ENCODE measurements at regions not wholly inside any gene's neighbourhood (a gene's known extent, or its start where the extent isn't known, plus 50 kb on each side); places are given as distances from the start of the nearest gene placed in this dataset.
A peak's percentile ranks its signal among the peaks of the same experiment; 100 is the strongest.
"Not testable (repeated sequence)": the region's sequence is repeated elsewhere in the genome, so short reads cannot be mapped to it uniquely, and the experiment has no call there.

- H3K4me1 ChIP-seq, result no peaks in the 10 kb centered on the region
- DNase-seq (ENCODE audit: low spot score in 2 of 2), result no peak
- H3K4me3 ChIP-seq, result no peak overlapping the region
- no peaks in the 10 kb centered on the region for H3K27me3 ChIP-seq (ENCODE audit: low read depth)
- in situ Hi-C loops (cut with MboI; ENCODE audit: low sequenced_read_pairs), result no loop called here
- H3K9me3 ChIP-seq, result no peaks in the 10 kb centered on the region
- no peaks in the 10 kb centered on the region for H3K36me3 ChIP-seq (replicated peaks)
These were observed 463.5 kb upstream of the PDE3A start for GRCh38 chr12:19904819-19905218.

- no peak overlapping the region for H3K4me3 ChIP-seq
- no peaks in the 10 kb centered on the region for H3K9me3 ChIP-seq
- DNase-seq (ENCODE audit: low spot score in 2 of 2), result no peak
These were observed 459.5 kb upstream of the PDE3A start for GRCh38 chr12:19908830-19909229.

GRCh38 chr12:19909418-19909817 is 458.9 kb upstream of the PDE3A start:
- Histone ChIP-seq H3K27me3 (ENCODE audit: low read depth) (no peaks in the 10 kb centered on the region; the same call in 1 of the 2 replicates), H3K4me3 (no peak overlapping the region), H3K36me3 (replicated peaks) (no peaks in the 10 kb centered on the region), H3K4me1 (no peaks in the 10 kb centered on the region), H3K9me3 (no peaks in the 10 kb centered on the region)
- DNase-seq (ENCODE audit: low spot score in 2 of 2), result no peak
- in situ Hi-C loops (cut with MboI; ENCODE audit: low sequenced_read_pairs), result no loop called here

More at GRCh38 chr12:19908830-19909229, 459.5 kb upstream of the PDE3A start:
- H3K4me1 ChIP-seq, result no peaks in the 10 kb centered on the region
- no peaks in the 10 kb centered on the region for H3K36me3 ChIP-seq (replicated peaks)
- in situ Hi-C loops (cut with MboI; ENCODE audit: low sequenced_read_pairs), result no loop called here
- no peaks in the 10 kb centered on the region; the same call in 1 of the 2 replicates for H3K27me3 ChIP-seq (ENCODE audit: low read depth)

- in situ Hi-C loops (cut with MboI; ENCODE audit: low sequenced_read_pairs), result no loop called here
- H3K4me1 ChIP-seq, result no peaks in the 10 kb centered on the region
- H3K4me3 ChIP-seq, result no peak overlapping the region
- no peaks in the 10 kb centered on the region for H3K9me3 ChIP-seq
- no peaks in the 10 kb centered on the region; the same call in 1 of the 2 replicates for H3K27me3 ChIP-seq (ENCODE audit: low read depth)
- no peak for DNase-seq (ENCODE audit: low spot score in 2 of 2)
- no peaks in the 10 kb centered on the region for H3K36me3 ChIP-seq (replicated peaks)
These were observed 457.7 kb upstream of the PDE3A start for GRCh38 chr12:19910681-19911080.

GRCh38 chr12:19912991-19913390 is 455.3 kb upstream of the PDE3A start:
- Histone ChIP-seq H3K27me3 (ENCODE audit: low read depth) (no peaks in the 10 kb centered on the region; the same call in 1 of the 2 replicates), H3K4me1 (no peaks in the 10 kb centered on the region), H3K4me3 (no peak overlapping the region), H3K36me3 (replicated peaks) (no peaks in the 10 kb centered on the region), H3K9me3 (no peaks in the 10 kb centered on the region)
- no peak for DNase-seq (ENCODE audit: low spot score in 2 of 2)
- in situ Hi-C loops (cut with MboI; ENCODE audit: low sequenced_read_pairs), result no loop called here

GRCh38 chr12:19915392-19916195 is 452.7 kb upstream of the PDE3A start:
- DNase-seq (ENCODE audit: low spot score in 2 of 2), result peak in 1 of 2 experiments; percentile 13

GRCh38 chr12:19916196-19916753 is 452.1 kb upstream of the PDE3A start:
- H3K9me3 ChIP-seq, result no peaks in the 10 kb centered on the region
- in situ Hi-C loops (cut with MboI; ENCODE audit: low sequenced_read_pairs), result no loop called here
- H3K36me3 ChIP-seq (replicated peaks), result no peaks in the 10 kb centered on the region
- no peaks in the 10 kb centered on the region for H3K4me1 ChIP-seq
- no peak overlapping the region for H3K4me3 ChIP-seq
- no peaks in the 10 kb centered on the region; the same call in 1 of the 2 replicates for H3K27me3 ChIP-seq (ENCODE audit: low read depth)
- no peak for DNase-seq (ENCODE audit: low spot score in 2 of 2)

More at GRCh38 chr12:19915392-19916195, 452.7 kb upstream of the PDE3A start:
- Histone ChIP-seq H3K9me3 (no peaks in the 10 kb centered on the region), H3K4me1 (no peaks in the 10 kb centered on the region), H3K27me3 (ENCODE audit: low read depth) (no peaks in the 10 kb centered on the region; the same call in 1 of the 2 replicates), H3K4me3 (no peak overlapping the region), H3K36me3 (replicated peaks) (no peaks in the 10 kb centered on the region)
- in situ Hi-C loops (cut with MboI; ENCODE audit: low sequenced_read_pairs), result no loop called here

- Histone ChIP-seq H3K36me3 (replicated peaks) (no peaks in the 10 kb centered on the region), H3K4me1 (no peaks in the 10 kb centered on the region), H3K4me3 (no peak overlapping the region), H3K27me3 (ENCODE audit: low read depth) (no peaks in the 10 kb centered on the region; the same call in 1 of the 2 replicates), H3K9me3 (no peaks in the 10 kb centered on the region)
- in situ Hi-C loops (cut with MboI; ENCODE audit: low sequenced_read_pairs), result no loop called here
- no peak for DNase-seq (ENCODE audit: low spot score in 2 of 2)
These were observed 451.4 kb upstream of the PDE3A start for GRCh38 chr12:19916974-19917373.

GRCh38 chr12:19921716-19922115 is 446.6 kb upstream of the PDE3A start:
- H3K27me3 ChIP-seq (ENCODE audit: low read depth); H3K36me3 ChIP-seq (replicated peaks); H3K4me1 ChIP-seq; H3K4me3 ChIP-seq; DNase-seq (ENCODE audit: low spot score in 2 of 2); in situ Hi-C loops (cut with MboI; ENCODE audit: low sequenced_read_pairs); H3K9me3 ChIP-seq: not testable (repeated sequence)

- in situ Hi-C loops (cut with MboI; ENCODE audit: low sequenced_read_pairs), result no loop called here
- 0 out of 2 replicates have a peak, but pooled peaks cover 2% of the 10 kb centered on the region for H3K27me3 ChIP-seq (ENCODE audit: low read depth)
- 0 out of 2 replicates have a peak, but pooled peaks cover 4% of the 10 kb centered on the region for H3K4me1 ChIP-seq
- no peak for DNase-seq (ENCODE audit: low spot score in 2 of 2)
- H3K9me3 ChIP-seq, result no peaks in the 10 kb centered on the region
- no peaks in the 10 kb centered on the region for H3K36me3 ChIP-seq (replicated peaks)
- no peak overlapping the region for H3K4me3 ChIP-seq
These were observed 445.6 kb upstream of the PDE3A start for GRCh38 chr12:19922717-19923116.

GRCh38 chr12:19924360-19924759 is 444.0 kb upstream of the PDE3A start:
- Histone ChIP-seq H3K9me3 (no peaks in the 10 kb centered on the region), H3K36me3 (replicated peaks) (no peaks in the 10 kb centered on the region), H3K4me3 (no peak overlapping the region), H3K4me1 (0 out of 2 replicates have a peak, but pooled peaks cover 4% of the 10 kb centered on the region), H3K27me3 (ENCODE audit: low read depth) (0 out of 2 replicates have a peak, but pooled peaks cover 2% of the 10 kb centered on the region)
- DNase-seq (ENCODE audit: low spot score in 2 of 2), result peak in 1 of 2 experiments; percentile 3
- in situ Hi-C loops (cut with MboI; ENCODE audit: low sequenced_read_pairs), result no loop called here

GRCh38 chr12:19925841-19926240 is 442.5 kb upstream of the PDE3A start:
- DNase-seq (ENCODE audit: low spot score in 2 of 2), result no peak
- in situ Hi-C loops (cut with MboI; ENCODE audit: low sequenced_read_pairs), result no loop called here
- no peak overlapping the region for H3K4me3 ChIP-seq
- H3K36me3 ChIP-seq (replicated peaks), result no peaks in the 10 kb centered on the region
- H3K27me3 ChIP-seq (ENCODE audit: low read depth), result peaks cover 7% of the 10 kb centered on the region; the same call in 1 of the 2 replicates
- H3K9me3 ChIP-seq, result no peaks in the 10 kb centered on the region
- H3K4me1 ChIP-seq, result 0 out of 2 replicates have a peak, but pooled peaks cover 4% of the 10 kb centered on the region

- H3K9me3 ChIP-seq, result no peaks in the 10 kb centered on the region
- H3K4me3 ChIP-seq, result no peak overlapping the region
- in situ Hi-C loops (cut with MboI; ENCODE audit: low sequenced_read_pairs), result no loop called here
- peaks cover 7% of the 10 kb centered on the region; the same call in 1 of the 2 replicates for H3K27me3 ChIP-seq (ENCODE audit: low read depth)
- no peak for DNase-seq (ENCODE audit: low spot score in 2 of 2)
- H3K4me1 ChIP-seq, result 0 out of 2 replicates have a peak, but pooled peaks cover 4% of the 10 kb centered on the region
- no peaks in the 10 kb centered on the region for H3K36me3 ChIP-seq (replicated peaks)
These were observed 442.1 kb upstream of the PDE3A start for GRCh38 chr12:19926266-19926665.

GRCh38 chr12:19927661-19928060 is 440.7 kb upstream of the PDE3A start:
- H3K36me3 ChIP-seq (replicated peaks), result no peaks in the 10 kb centered on the region
- H3K4me3 ChIP-seq, result no peak overlapping the region
- H3K4me1 ChIP-seq, result 0 out of 2 replicates have a peak, but pooled peaks cover 4% of the 10 kb centered on the region
- H3K27me3 ChIP-seq (ENCODE audit: low read depth), result peaks cover 18% of the 10 kb centered on the region
- H3K9me3 ChIP-seq, result no peaks in the 10 kb centered on the region
- DNase-seq (ENCODE audit: low spot score in 2 of 2), result no peak
- in situ Hi-C loops (cut with MboI; ENCODE audit: low sequenced_read_pairs), result no loop called here

Measured in HAP-1 (cell line).